ENCODE measurements at regions not wholly inside any gene's neighbourhood (a gene's known extent, or its start where the extent isn't known, plus 50 kb on each side); places are given as distances from the start of the nearest gene placed in this dataset.

DNA sequence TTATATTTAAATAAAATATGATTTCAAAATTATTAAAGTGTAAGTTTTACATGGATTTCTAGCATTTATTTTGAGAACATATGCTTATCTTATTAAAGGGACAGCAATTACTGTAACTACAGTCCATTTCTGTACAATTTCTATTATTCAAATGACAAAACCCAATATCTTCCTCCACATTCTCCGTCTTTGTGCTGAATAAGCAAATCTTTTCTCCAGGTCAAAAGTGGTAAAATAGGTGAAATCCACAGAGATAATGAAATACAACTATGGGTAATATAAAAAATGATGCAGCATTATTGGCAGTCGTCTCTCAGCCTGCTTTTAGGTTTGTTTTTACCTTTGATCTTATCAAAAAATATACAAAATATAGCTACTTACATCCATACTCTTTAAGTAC is 79.4 kb upstream of the OTX2 start:
- TF ChIP-seq, protein P1, sequence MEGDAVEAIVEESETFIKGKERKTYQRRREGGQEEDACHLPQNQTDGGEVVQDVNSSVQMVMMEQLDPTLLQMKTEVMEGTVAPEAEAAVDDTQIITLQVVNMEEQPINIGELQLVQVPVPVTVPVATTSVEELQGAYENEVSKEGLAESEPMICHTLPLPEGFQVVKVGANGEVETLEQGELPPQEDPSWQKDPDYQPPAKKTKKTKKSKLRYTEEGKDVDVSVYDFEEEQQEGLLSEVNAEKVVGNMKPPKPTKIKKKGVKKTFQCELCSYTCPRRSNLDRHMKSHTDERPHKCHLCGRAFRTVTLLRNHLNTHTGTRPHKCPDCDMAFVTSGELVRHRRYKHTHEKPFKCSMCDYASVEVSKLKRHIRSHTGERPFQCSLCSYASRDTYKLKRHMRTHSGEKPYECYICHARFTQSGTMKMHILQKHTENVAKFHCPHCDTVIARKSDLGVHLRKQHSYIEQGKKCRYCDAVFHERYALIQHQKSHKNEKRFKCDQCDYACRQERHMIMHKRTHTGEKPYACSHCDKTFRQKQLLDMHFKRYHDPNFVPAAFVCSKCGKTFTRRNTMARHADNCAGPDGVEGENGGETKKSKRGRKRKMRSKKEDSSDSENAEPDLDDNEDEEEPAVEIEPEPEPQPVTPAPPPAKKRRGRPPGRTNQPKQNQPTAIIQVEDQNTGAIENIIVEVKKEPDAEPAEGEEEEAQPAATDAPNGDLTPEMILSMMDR (IDR thresholded peaks at IDR 0.05; ENCODE audit: control insufficient read depth, extremely low read depth, insufficient read depth), result no peak
- no peak overlapping the region for H3K4me3 ChIP-seq (ENCODE audit: low read depth, low read length)
- no peak for DNase-seq (ENCODE audit: low read depth)

DNA sequence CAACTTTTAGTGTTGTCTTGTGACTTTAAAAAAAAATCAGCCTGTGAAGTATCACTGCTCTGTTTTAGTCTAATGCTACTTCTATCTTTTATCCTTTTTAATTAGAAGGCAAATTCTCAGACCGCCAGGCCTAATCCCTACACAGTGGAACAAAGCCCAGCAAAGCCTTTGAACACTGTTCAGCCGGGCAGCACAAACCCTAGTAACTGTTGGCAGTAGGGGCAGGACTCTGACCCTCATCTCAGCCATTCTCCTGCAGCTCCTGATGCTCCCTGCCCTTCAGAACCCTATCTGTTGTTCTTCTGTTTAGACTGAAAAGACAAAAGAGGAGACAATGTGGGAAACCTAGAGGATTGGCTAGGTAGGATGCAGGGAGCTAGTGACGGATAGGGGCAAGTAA is 78.0 kb upstream of the OTX2 start:
- no peak overlapping the region for H3K4me3 ChIP-seq (ENCODE audit: low read depth, low read length)
- TF ChIP-seq, protein P1 (IDR thresholded peaks at IDR 0.05; ENCODE audit: control insufficient read depth, extremely low read depth, insufficient read depth), result no peak
- no peak for DNase-seq (ENCODE audit: low read depth)

DNA sequence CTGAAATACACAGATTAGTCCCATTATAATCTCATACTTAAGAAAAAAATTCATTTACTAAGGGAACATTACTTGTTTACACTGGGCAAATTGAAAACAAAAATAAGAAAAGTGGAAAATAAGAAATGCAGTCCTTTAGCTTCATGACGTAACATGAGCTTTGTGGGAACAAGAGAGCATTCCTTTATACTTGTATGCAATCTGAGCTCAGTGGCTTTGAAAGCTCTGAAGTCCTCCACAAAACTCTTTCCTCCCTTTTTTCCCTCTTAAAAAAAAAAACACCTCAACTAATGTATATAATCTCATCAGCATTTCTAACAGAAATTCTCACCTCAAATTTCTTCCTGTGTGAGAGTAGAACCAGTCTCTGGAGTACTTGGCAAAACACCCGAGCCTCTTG is 76.9 kb upstream of the OTX2 start:
- TF ChIP-seq, protein P1 (IDR thresholded peaks at IDR 0.05; ENCODE audit: control insufficient read depth, extremely low read depth, insufficient read depth), result no peak
- DNase-seq (ENCODE audit: low read depth), result no peak
- H3K4me3 ChIP-seq (ENCODE audit: low read depth, low read length), result no peak overlapping the region

DNA sequence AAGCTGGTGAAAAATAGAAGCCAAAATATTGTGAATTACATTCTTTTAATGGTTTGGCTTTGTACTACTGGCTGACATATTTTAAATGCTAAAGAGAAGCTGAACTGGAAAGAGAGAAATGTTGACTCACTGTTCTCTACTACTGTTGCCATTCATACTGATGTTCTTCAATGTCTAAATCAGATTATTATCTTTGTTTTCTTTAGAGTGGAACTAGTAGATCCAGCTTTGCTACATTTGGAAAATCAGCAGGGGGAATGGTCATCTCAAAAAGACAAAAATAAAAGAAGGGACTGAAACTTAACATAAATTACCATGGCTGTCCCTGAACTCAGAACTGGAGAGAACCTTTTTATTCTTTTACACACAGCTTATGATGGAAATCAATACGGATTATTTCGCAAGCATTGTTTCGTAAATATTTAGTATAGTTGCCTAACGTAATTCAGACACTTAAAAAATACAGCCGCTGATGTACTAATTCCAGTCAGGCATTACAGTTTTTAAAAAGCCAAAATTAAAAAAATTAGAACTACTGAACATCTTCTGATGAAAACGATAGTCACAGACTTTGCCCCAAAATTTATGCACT is 76.3 kb upstream of the OTX2 start:
- peak; percentile 59 for DNase-seq (ENCODE audit: low read depth)
- H3K4me3 ChIP-seq (ENCODE audit: low read depth, low read length), result no peak overlapping the region
- TF ChIP-seq, protein P1 (IDR thresholded peaks at IDR 0.05; ENCODE audit: control insufficient read depth, extremely low read depth, insufficient read depth), result no peak

DNA sequence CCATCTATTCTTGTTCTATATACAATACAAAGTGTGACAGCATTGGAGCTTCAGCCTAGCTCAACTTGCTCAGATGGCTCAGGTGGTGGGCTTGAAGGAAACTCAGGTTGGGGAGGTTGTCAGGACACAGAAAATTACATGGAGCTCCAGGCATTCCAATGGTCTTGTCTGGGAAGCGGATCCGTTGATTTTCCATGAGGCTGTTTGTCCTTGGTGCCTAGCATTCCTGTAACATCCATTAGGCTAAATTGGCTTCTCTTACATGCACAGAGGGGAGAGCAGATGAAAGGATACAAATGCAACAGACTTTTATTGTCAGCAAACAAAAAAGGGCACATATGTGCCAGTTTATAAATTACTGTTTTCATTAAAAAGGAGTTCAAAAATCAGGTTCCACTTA is 75.5 kb upstream of the OTX2 start:
- TF ChIP-seq, protein P1 (IDR thresholded peaks at IDR 0.05; ENCODE audit: control insufficient read depth, extremely low read depth, insufficient read depth), result no peak
- no peak overlapping the region for H3K4me3 ChIP-seq (ENCODE audit: low read depth, low read length)
- no peak for DNase-seq (ENCODE audit: low read depth)

DNA sequence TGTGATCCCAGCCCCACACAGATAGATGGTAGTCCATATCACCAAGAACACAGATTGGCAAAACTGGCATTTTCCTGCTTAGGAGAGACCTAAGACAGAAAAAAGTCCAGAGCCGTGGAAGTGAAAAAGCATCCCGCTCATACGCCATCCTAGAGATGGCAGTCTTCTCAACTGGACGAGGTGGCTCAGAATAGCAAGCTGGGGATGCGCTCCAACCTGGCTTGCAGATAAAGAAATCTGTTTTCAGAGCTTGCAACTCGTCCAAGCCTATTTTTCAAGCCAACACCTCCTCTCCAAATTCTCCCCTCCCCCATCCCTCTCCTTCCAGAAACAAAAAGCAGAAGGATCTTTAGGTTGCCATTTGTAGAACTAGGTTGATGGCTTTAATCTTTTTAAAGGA is 74.3 kb upstream of the OTX2 start:
- TF ChIP-seq, protein P1 (IDR thresholded peaks at IDR 0.05; ENCODE audit: control insufficient read depth, extremely low read depth, insufficient read depth), result no peak
- DNase-seq (ENCODE audit: low read depth), result no peak
- H3K4me3 ChIP-seq (ENCODE audit: low read depth, low read length), result no peak overlapping the region

DNA sequence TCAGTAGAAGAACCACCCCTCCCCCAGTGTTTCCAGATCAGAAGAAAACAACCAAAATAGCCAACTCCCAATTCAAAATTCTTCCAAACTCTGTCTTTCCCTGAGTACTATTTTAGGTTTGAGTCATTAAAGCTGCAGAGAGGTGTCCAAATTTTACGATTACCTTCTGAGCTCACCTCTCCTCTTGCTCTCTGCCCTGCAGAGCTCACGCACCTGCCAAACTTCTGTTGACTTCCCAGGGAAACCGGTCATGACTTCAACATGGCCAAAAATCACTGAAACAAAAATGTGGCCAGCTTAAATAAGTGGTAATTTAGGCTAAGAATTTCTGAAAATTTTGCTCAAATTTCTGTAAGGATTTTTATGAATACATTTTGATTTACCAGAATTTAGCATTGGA is 70.9 kb upstream of the OTX2 start:
- TF ChIP-seq, protein P1 (IDR thresholded peaks at IDR 0.05; ENCODE audit: control insufficient read depth, extremely low read depth, insufficient read depth), result no peak
- no peak overlapping the region for H3K4me3 ChIP-seq (ENCODE audit: low read depth, low read length)
- peak; percentile 7 for DNase-seq (ENCODE audit: low read depth)

Data from LNCaP clone FGC (cell line).